A673 (cell line): ENCODE measurements at regions not wholly inside any gene's neighbourhood (a gene's known extent, or its start where the extent isn't known, plus 50 kb on each side); places are given as distances from the start of the nearest gene placed in this dataset.

ENCODE experiments used
- EZH2 ChIP-seq: fragments of 200-600 bp; sonication (generic); IDR thresholded peaks from 2 replicates; pipeline ENCODE4 v1.6.1; 2017; ENCODE audit warnings: borderline replicate concordance, low read depth, mild to moderate bottlenecking, mixed read lengths, antibody characterized with exemption, low read length; ENCODE audit not compliant: poor library complexity, severe bottlenecking
- TF ChIP-seq, protein P1 (sequence below): fragments of 300-800, 200-600 bp; sonication (generic); conservative IDR thresholded peaks from 2 replicates; pipeline ENCODE4 v1.5.1; 2017; ENCODE audit warnings: low read depth, mild to moderate bottlenecking, antibody characterized with exemption, low read length, moderate library complexity, mixed read lengths

DNA sequence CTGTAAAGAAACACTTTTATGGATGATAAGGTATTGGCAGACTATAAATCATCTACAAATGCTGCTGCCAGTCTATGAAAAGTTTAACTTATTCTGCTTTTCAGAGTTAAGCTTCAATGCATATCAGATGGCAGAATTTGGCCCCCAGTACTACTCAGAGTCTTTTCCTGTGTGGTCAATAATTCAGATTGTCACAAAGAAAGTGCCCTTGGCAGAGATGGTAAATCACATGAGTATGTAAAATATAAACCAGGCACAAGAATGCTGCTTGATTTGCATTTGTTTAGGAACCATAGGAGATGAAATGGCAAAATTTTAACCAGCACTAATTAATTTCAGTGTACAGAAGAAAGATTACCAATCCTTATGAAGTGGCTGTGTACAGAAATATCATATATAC, 818.3 kb upstream of the POT1 start:
- TF ChIP-seq, protein P1, sequence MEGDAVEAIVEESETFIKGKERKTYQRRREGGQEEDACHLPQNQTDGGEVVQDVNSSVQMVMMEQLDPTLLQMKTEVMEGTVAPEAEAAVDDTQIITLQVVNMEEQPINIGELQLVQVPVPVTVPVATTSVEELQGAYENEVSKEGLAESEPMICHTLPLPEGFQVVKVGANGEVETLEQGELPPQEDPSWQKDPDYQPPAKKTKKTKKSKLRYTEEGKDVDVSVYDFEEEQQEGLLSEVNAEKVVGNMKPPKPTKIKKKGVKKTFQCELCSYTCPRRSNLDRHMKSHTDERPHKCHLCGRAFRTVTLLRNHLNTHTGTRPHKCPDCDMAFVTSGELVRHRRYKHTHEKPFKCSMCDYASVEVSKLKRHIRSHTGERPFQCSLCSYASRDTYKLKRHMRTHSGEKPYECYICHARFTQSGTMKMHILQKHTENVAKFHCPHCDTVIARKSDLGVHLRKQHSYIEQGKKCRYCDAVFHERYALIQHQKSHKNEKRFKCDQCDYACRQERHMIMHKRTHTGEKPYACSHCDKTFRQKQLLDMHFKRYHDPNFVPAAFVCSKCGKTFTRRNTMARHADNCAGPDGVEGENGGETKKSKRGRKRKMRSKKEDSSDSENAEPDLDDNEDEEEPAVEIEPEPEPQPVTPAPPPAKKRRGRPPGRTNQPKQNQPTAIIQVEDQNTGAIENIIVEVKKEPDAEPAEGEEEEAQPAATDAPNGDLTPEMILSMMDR, result no peak
- TF ChIP-seq EZH2, result no peak
